Memory B cell (primary cell): ENCODE measurements at regions not wholly inside any gene's neighbourhood (a gene's known extent, or its start where the extent isn't known, plus 50 kb on each side); places are given as distances from the start of the nearest gene placed in this dataset.
A peak's percentile ranks its signal among the peaks of the same experiment; 100 is the strongest.

Experiments
- ATAC-seq: fragments of 150-1000 bp; cut with Tn5 transposase; 2 replicates; pipeline ENCODE4 v1.10.0; 2021; ENCODE audit warnings: low read depth, mild to moderate bottlenecking, moderate library complexity
- DNase-seq, 2 donors: peaks; one replicate each; pipeline ENCODE4 v3.0.0; 2022; ENCODE audit warnings: low spot score in 2 of 2
- H3K27ac Mint-ChIP-seq: one replicate; pipeline ENCODE4 v1.8.0; 2022; ENCODE audit warnings: mild to moderate bottlenecking, moderate library complexity, mixed read lengths
- H3K27me3 Mint-ChIP-seq: one replicate; pipeline ENCODE4 v1.8.0; 2022; ENCODE audit warnings: mixed read lengths
- H3K36me3 Mint-ChIP-seq: one replicate; pipeline ENCODE4 v1.8.0; 2022; ENCODE audit warnings: mild to moderate bottlenecking, mixed read lengths
- H3K4me1 Mint-ChIP-seq: one replicate; pipeline ENCODE4 v1.8.0; 2022; ENCODE audit warnings: mixed read lengths
- H3K4me3 Mint-ChIP-seq: one replicate; pipeline ENCODE4 v1.8.0; 2022; ENCODE audit warnings: mild to moderate bottlenecking, moderate library complexity, mixed read lengths
- H3K9me3 Mint-ChIP-seq: one replicate; pipeline ENCODE4 v1.8.0; 2022; ENCODE audit warnings: mixed read lengths

- no peak overlapping the region for H3K4me3 Mint-ChIP-seq
Measured at GRCh38 chr10:55273946-55274345, 472.9 kb upstream of the PCDH15 start.

GRCh38 chr10:55272886-55273285 lies 471.9 kb upstream of the PCDH15 start:
- Mint-ChIP-seq H3K4me1 (no peaks in the 10 kb centered on the region), H3K9me3 (no peaks in the 10 kb centered on the region), H3K27me3 (no peaks in the 10 kb centered on the region), H3K36me3 (no peaks in the 10 kb centered on the region), H3K27ac (no peak overlapping the region), H3K4me3 (no peak overlapping the region)
- ATAC-seq (no peak), DNase-seq (no peak)

More at GRCh38 chr10:55273946-55274345, 472.9 kb upstream of the PCDH15 start:
- Mint-ChIP-seq H3K4me1 (no peaks in the 10 kb centered on the region), H3K27me3 (no peaks in the 10 kb centered on the region), H3K9me3 (no peaks in the 10 kb centered on the region), H3K27ac (no peak overlapping the region), H3K36me3 (no peaks in the 10 kb centered on the region)
- DNase-seq: no peak
- no peak for ATAC-seq

GRCh38 chr10:55266797-55267196 lies 465.8 kb upstream of the PCDH15 start:
- no peaks in the 10 kb centered on the region for H3K4me1 Mint-ChIP-seq
- no peaks in the 10 kb centered on the region for H3K36me3 Mint-ChIP-seq
- H3K4me3 Mint-ChIP-seq: no peak overlapping the region
- no peak for DNase-seq
- H3K27me3 Mint-ChIP-seq: no peaks in the 10 kb centered on the region
- no peak for ATAC-seq
- no peak overlapping the region for H3K27ac Mint-ChIP-seq
- H3K9me3 Mint-ChIP-seq: no peaks in the 10 kb centered on the region

DNA sequence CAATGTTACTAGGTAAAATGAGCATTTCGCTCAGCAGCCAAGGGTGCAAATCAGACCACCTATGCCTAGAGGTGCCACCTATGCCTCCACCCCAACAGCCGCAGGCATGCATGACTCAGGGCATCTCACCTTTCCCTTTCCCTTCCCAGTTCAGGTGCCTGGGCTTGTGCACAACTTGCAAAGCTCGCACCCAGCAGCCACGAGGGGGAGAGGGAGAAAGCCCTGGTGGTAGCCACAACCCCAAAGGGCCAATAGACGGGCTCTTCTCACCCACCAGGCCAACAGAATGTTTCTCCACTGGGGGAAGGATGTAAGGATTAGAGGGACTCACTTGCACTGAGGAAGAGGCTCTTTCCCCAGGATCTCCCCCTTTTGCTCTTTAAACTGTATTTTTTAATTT lies 462.3 kb upstream of the PCDH15 start:
- H3K9me3 Mint-ChIP-seq: no peaks in the 10 kb centered on the region
- H3K27me3 Mint-ChIP-seq: no peaks in the 10 kb centered on the region
- H3K4me1 Mint-ChIP-seq: no peaks in the 10 kb centered on the region
- H3K36me3 Mint-ChIP-seq: no peaks in the 10 kb centered on the region
- DNase-seq (no peak), ATAC-seq (no peak)
- no peak overlapping the region for H3K27ac Mint-ChIP-seq
- H3K4me3 Mint-ChIP-seq: no peak overlapping the region

DNA sequence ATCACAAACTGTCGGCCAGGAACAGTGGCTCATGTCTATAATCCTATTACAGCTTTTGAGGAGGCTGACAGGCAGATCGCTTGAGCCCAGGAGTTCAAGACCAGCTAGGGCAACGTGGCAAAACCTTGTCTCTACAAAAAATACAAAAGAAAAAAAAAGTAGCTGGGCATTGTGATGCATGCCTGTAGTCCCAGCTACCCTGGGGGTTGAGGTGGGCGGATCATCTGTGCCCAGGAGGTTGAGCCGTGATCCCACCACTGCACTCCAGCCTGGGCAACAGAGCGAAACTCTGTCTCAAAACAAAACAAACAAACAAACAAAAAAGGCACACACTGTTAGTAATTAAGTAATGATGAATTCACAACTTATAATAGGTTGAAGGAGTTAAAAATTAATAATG lies 441.5 kb upstream of the PCDH15 start:
- no peaks in the 10 kb centered on the region for H3K36me3 Mint-ChIP-seq
- DNase-seq (no peak), ATAC-seq (no peak)
- H3K27ac Mint-ChIP-seq: no peak overlapping the region
- no peaks in the 10 kb centered on the region for H3K9me3 Mint-ChIP-seq
- no peaks in the 10 kb centered on the region for H3K27me3 Mint-ChIP-seq
- no peak overlapping the region for H3K4me3 Mint-ChIP-seq
- no peaks in the 10 kb centered on the region for H3K4me1 Mint-ChIP-seq

GRCh38 chr10:55237462-55237861 lies 436.4 kb upstream of the PCDH15 start:
- H3K9me3 Mint-ChIP-seq: no peaks in the 10 kb centered on the region
- no peak overlapping the region for H3K4me3 Mint-ChIP-seq
- no peak for ATAC-seq
- no peaks in the 10 kb centered on the region for H3K36me3 Mint-ChIP-seq
- no peak overlapping the region for H3K27ac Mint-ChIP-seq
- H3K27me3 Mint-ChIP-seq: no peaks in the 10 kb centered on the region
- no peak for DNase-seq
- no peaks in the 10 kb centered on the region for H3K4me1 Mint-ChIP-seq

GRCh38 chr10:55233505-55233904 lies 432.5 kb upstream of the PCDH15 start:
- no peaks in the 10 kb centered on the region for H3K36me3 Mint-ChIP-seq
- H3K27ac Mint-ChIP-seq: peak overlapping the region; percentile 24
- peak overlapping the region; percentile 63 for H3K4me3 Mint-ChIP-seq
- peak; percentile 63 for ATAC-seq
- no peaks in the 10 kb centered on the region for H3K4me1 Mint-ChIP-seq
- DNase-seq: no peak
- no peaks in the 10 kb centered on the region for H3K27me3 Mint-ChIP-seq
- no peaks in the 10 kb centered on the region for H3K9me3 Mint-ChIP-seq

GRCh38 chr10:55233090-55233489 lies 432.1 kb upstream of the PCDH15 start:
- H3K27me3 Mint-ChIP-seq: no peaks in the 10 kb centered on the region
- ATAC-seq (no peak), DNase-seq (no peak)
- H3K27ac Mint-ChIP-seq: peak overlapping the region; percentile 24
- no peaks in the 10 kb centered on the region for H3K9me3 Mint-ChIP-seq
- H3K4me3 Mint-ChIP-seq: no peak overlapping the region
- no peaks in the 10 kb centered on the region for H3K36me3 Mint-ChIP-seq
- no peaks in the 10 kb centered on the region for H3K4me1 Mint-ChIP-seq

- no peaks in the 10 kb centered on the region for H3K27me3 Mint-ChIP-seq
- H3K9me3 Mint-ChIP-seq: no peaks in the 10 kb centered on the region
- no peaks in the 10 kb centered on the region for H3K4me1 Mint-ChIP-seq
- peak overlapping the region; percentile 24 for H3K4me3 Mint-ChIP-seq
- DNase-seq (no peak), ATAC-seq (no peak)
- H3K36me3 Mint-ChIP-seq: no peaks in the 10 kb centered on the region
- H3K27ac Mint-ChIP-seq: no peak overlapping the region
Measured at GRCh38 chr10:55232553-55232952, 431.5 kb upstream of the PCDH15 start.

- no peak overlapping the region for H3K4me3 Mint-ChIP-seq
- H3K36me3 Mint-ChIP-seq: no peaks in the 10 kb centered on the region
- DNase-seq (no peak), ATAC-seq (no peak)
- H3K27ac Mint-ChIP-seq: no peak overlapping the region
- no peaks in the 10 kb centered on the region for H3K27me3 Mint-ChIP-seq
- H3K9me3 Mint-ChIP-seq: no peaks in the 10 kb centered on the region
- H3K4me1 Mint-ChIP-seq: no peaks in the 10 kb centered on the region
Measured at GRCh38 chr10:55227967-55228366, 426.9 kb upstream of the PCDH15 start.

DNA sequence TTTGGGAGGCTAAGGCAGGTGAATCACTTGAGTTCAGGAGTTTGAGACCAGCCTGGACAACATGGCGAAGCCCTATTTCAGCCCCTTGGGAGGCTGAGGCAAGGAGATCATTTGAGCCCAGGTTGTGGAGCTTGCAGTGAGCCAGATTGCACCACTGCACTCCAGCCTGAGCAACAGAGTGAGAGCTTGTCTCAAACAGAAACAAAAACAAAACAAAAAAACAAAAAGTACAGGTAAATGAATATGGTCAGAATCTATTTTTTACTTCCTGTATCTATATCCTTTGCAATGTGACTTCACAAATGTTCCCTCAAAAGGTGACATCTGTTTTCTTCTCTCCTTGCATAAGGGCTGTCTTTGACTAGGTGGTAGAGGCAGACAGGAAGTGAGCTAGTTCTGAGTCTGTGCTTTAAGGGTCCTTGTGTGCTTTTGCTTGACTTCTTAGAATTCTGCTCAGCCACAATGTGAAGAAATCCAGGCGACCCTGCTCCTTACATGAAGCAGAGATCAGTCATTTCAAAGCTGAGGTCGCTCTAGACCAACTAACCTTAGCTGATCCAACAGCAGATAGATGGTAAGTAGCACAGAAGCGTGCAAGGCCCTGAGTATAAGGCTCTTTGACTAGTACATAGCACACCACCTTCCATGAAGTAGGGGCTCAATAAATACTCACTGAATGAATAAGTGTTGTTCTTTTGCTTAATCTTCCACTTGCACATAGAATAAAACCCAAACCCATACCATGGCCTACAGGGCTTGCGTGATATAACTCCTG lies 423.2 kb upstream of the PCDH15 start:
- H3K9me3 Mint-ChIP-seq: no peaks in the 10 kb centered on the region

GRCh38 chr10:55223352-55223751 lies 422.3 kb upstream of the PCDH15 start:
- no peaks in the 10 kb centered on the region for H3K9me3 Mint-ChIP-seq
- H3K36me3 Mint-ChIP-seq: no peaks in the 10 kb centered on the region
- H3K27me3 Mint-ChIP-seq: no peaks in the 10 kb centered on the region
- H3K4me3 Mint-ChIP-seq: no peak overlapping the region
- H3K27ac Mint-ChIP-seq: no peak overlapping the region
- no peak for DNase-seq
- no peak for ATAC-seq
- no peaks in the 10 kb centered on the region for H3K4me1 Mint-ChIP-seq

More for the DNA sequence above, 423.2 kb upstream of the PCDH15 start:
- no peaks in the 10 kb centered on the region for H3K36me3 Mint-ChIP-seq
- DNase-seq: no peak
- no peak overlapping the region for H3K27ac Mint-ChIP-seq
- no peaks in the 10 kb centered on the region for H3K4me1 Mint-ChIP-seq
- H3K4me3 Mint-ChIP-seq: no peak overlapping the region
- no peak for ATAC-seq
- no peaks in the 10 kb centered on the region for H3K27me3 Mint-ChIP-seq

GRCh38 chr10:55220975-55221374 lies 419.9 kb upstream of the PCDH15 start:
- H3K27me3 Mint-ChIP-seq: no peaks in the 10 kb centered on the region
- H3K36me3 Mint-ChIP-seq: no peaks in the 10 kb centered on the region
- no peak overlapping the region for H3K4me3 Mint-ChIP-seq
- no peaks in the 10 kb centered on the region for H3K9me3 Mint-ChIP-seq
- DNase-seq: no peak
- ATAC-seq: no peak
- no peak overlapping the region for H3K27ac Mint-ChIP-seq
- no peaks in the 10 kb centered on the region for H3K4me1 Mint-ChIP-seq

- Mint-ChIP-seq H3K27me3 (no peaks in the 10 kb centered on the region), H3K36me3 (no peaks in the 10 kb centered on the region), H3K27ac (no peak overlapping the region), H3K4me1 (no peaks in the 10 kb centered on the region), H3K4me3 (no peak overlapping the region), H3K9me3 (no peaks in the 10 kb centered on the region)
- DNase-seq: no peak
- no peak for ATAC-seq
Measured at GRCh38 chr10:55215699-55216098, 414.7 kb upstream of the PCDH15 start.

DNA sequence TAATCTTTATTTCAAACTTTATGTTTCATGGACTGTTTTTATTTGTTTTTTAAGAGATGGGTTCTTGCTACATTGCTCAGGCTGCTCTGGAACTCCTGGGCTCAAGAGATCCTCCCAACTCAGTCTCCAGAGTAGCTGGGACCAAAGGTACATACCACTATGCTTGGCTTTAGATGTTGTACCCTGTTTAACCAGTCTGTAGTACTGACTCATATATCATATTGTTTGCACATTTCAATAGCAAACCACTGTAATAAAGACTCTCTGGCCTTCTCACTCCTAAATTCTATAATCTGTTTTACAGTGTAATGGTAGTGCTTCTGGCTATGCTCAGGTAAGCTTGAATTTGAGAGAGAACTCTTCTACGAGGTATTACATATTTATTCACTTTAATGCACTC lies 413.6 kb upstream of the PCDH15 start:
- Mint-ChIP-seq H3K9me3 (peaks cover 2% of the 10 kb centered on the region), H3K27ac (no peak overlapping the region), H3K27me3 (no peaks in the 10 kb centered on the region), H3K36me3 (no peaks in the 10 kb centered on the region), H3K4me1 (no peaks in the 10 kb centered on the region), H3K4me3 (no peak overlapping the region)
- DNase-seq (no peak), ATAC-seq (no peak)
